H1 (cell line): ENCODE measurements at regions not wholly inside any gene's neighbourhood (a gene's known extent, or its start where the extent isn't known, plus 50 kb on each side); places are given as distances from the start of the nearest gene placed in this dataset.

Experiments used
- CTCF ChIA-PET: fragments of 300-600 bp; sonication (Branson Sonifier 250); formaldehyde crosslinking; loops from one replicate; lab custom pipeline; 2021; ENCODE audit not compliant: partially characterized antibody; lab: Charles Lee
- POLR2A ChIA-PET: fragments of 300-600 bp; sonication (Branson Sonifier 250); formaldehyde crosslinking; loops from one replicate; lab custom pipeline; 2021; ENCODE audit warnings: inconsistent platforms; ENCODE audit not compliant: partially characterized antibody; lab: Charles Lee
- DNase-seq, 2 experiments: peaks; one replicate each; pipeline versions ENCODE4 v3.0.0 to v3.0.0-alpha.2; 2010 to 2022; ENCODE audit warnings: low spot score in 2 of 2, low read depth in 1 of 2, mixed read lengths in 1 of 2
- FAIRE-seq: peaks from 2 replicates; lab custom pipeline; 2011; peaks lifted over from hg19 to GRCh38; lab: Jason Lieb, UNC
- H2AFZ ChIP-seq: 2 replicates; pipeline ENCODE4 v1.8.1; 2012; ENCODE audit warnings: low read length, inconsistent platforms
- H2AK5ac ChIP-seq: 2 replicates; pipeline ENCODE4 v1.6.1; 2013; ENCODE audit warnings: low read depth, low read length
- H2BK120ac ChIP-seq: replicated peaks from 2 replicates; pipeline ENCODE3; 2013; ENCODE audit warnings: low read depth, low read length, inconsistent platforms
- H2BK12ac ChIP-seq: 2 replicates; pipeline ENCODE4 v1.6.1; 2013; ENCODE audit warnings: low read depth, low read length
- H2BK15ac ChIP-seq: 2 replicates; pipeline ENCODE4 v1.6.1; 2013; ENCODE audit warnings: low read length
- H2BK20ac ChIP-seq: 2 replicates; pipeline ENCODE4 v1.6.1; 2013; ENCODE audit warnings: low read length
- H2BK5ac ChIP-seq: 2 replicates; pipeline ENCODE4 v1.6.1; 2013; ENCODE audit warnings: low read depth, low read length
- H3K14ac ChIP-seq: 2 replicates; pipeline ENCODE4 v1.6.1; 2013; ENCODE audit warnings: inconsistent platforms; ENCODE audit not compliant: insufficient read length
- H3K18ac ChIP-seq: 2 replicates; pipeline ENCODE4 v1.6.1; 2013; ENCODE audit warnings: low read length; ENCODE audit errors: extremely low read depth
- H3K23ac ChIP-seq: 2 replicates; pipeline ENCODE4 v1.6.1; 2013; ENCODE audit warnings: inconsistent platforms; ENCODE audit not compliant: insufficient read length
- H3K23me2 ChIP-seq: 2 replicates; pipeline ENCODE4 v1.6.1; 2013; ENCODE audit warnings: low read depth, low read length
- H3K27ac ChIP-seq: 2 replicates; pipeline ENCODE4 v1.6.1; 2011; ENCODE audit warnings: low read depth, low read length, inconsistent platforms
- H3K27me3 ChIP-seq, 4 experiments: replicated peaks in 1 of 4; 1 replicate in 1 of 4; 2 replicates in 3 of 4; pipeline versions ENCODE4 v1.6.1 to v1.8.1; 2011 to 2013; ENCODE audit warnings: low read length in 3 of 4, mild to moderate bottlenecking in 3 of 4, inconsistent platforms in 2 of 4, mixed read lengths in 2 of 4, moderate library complexity in 1 of 4; ENCODE audit not compliant: control insufficient read depth in 3 of 4, insufficient read depth in 3 of 4; ENCODE audit errors: extremely low read depth in 1 of 4
- H3K36me3 ChIP-seq, 4 experiments: 2 replicates each; pipeline versions ENCODE4 v1.6.1 to v1.8.1; 2011 to 2013; ENCODE audit warnings: mild to moderate bottlenecking in 4 of 4, low read length in 3 of 4, moderate library complexity in 2 of 4, control low read depth in 1 of 4, inconsistent platforms in 1 of 4; ENCODE audit not compliant: insufficient read depth in 4 of 4, control insufficient read depth in 2 of 4
- H3K4ac ChIP-seq: replicated peaks from 2 replicates; pipeline ENCODE3; 2013; ENCODE audit warnings: low read length, low read depth, mixed read lengths, inconsistent platforms; ENCODE audit not compliant: insufficient read length
- H3K4me1 ChIP-seq, 4 experiments: replicated peaks in 1 of 4; 1 replicate in 1 of 4; 2 replicates in 3 of 4; pipeline versions ENCODE4 v1.6.1 to v1.8.1; 2011 to 2013; ENCODE audit warnings: low read length in 3 of 4, inconsistent platforms in 2 of 4, mixed read lengths in 1 of 4; ENCODE audit not compliant: insufficient read depth in 4 of 4, control insufficient read depth in 3 of 4
- H3K4me2 ChIP-seq, 2 experiments: 2 replicates each; pipeline versions ENCODE4 v1.6.1 to v1.8.1; 2011 to 2013; ENCODE audit warnings: low read depth in 2 of 2, low read length in 2 of 2, control low read depth in 1 of 2, inconsistent platforms in 1 of 2, mild to moderate bottlenecking in 1 of 2; ENCODE audit not compliant: insufficient read depth in 1 of 2
- H3K4me3 ChIP-seq, 4 experiments: fragments of 200-600, 300-600 bp in 1 of 4; sonication (generic), shearing (Covaris generic), sonication (Bioruptor Twin) in 1 of 4; 2 replicates each; pipeline versions ENCODE4 v1.5.1 to v1.8.1; 2011 to 2016; ENCODE audit warnings: low read length in 4 of 4, low read depth in 3 of 4, control low read depth in 2 of 4, inconsistent platforms in 2 of 4, mild to moderate bottlenecking in 2 of 4, mixed read lengths in 1 of 4, moderate library complexity in 1 of 4; ENCODE audit not compliant: insufficient read depth in 2 of 4; ENCODE audit errors: extremely low read depth in 1 of 4
- H3K56ac ChIP-seq: replicated peaks from 2 replicates; pipeline ENCODE3; 2013; ENCODE audit warnings: low read depth, mild to moderate bottlenecking, mixed read lengths, low read length, inconsistent platforms; ENCODE audit not compliant: insufficient read length
- H3K79me1 ChIP-seq: 2 replicates; pipeline ENCODE4 v1.6.1; 2013; ENCODE audit warnings: low read depth, low read length, control low read depth
- H3K79me2 ChIP-seq, 2 experiments: 2 replicates each; pipeline versions ENCODE4 v1.6.1 to v1.8.1; 2012 to 2013; ENCODE audit warnings: low read length in 2 of 2, mild to moderate bottlenecking in 2 of 2, inconsistent platforms in 1 of 2; ENCODE audit not compliant: insufficient read depth in 2 of 2, control insufficient read depth in 1 of 2
- H3K9ac ChIP-seq, 4 experiments: replicated peaks in 1 of 4; 1 replicate in 1 of 4; 2 replicates in 3 of 4; pipeline versions ENCODE4 v1.6.1 to v1.8.1; 2011 to 2013; ENCODE audit warnings: low read depth in 3 of 4, low read length in 3 of 4, control low read depth in 2 of 4, mild to moderate bottlenecking in 2 of 4, moderate library complexity in 2 of 4, inconsistent platforms in 1 of 4; ENCODE audit errors: extremely low read depth in 1 of 4
- H3K9me3 ChIP-seq, 2 experiments: 2 replicates each; pipeline versions ENCODE4 v1.6.1 to v1.8.1; 2012 to 2013; ENCODE audit warnings: mild to moderate bottlenecking in 2 of 2, moderate library complexity in 2 of 2, control low read depth in 1 of 2, inconsistent platforms in 1 of 2, low read depth in 1 of 2, low read length in 1 of 2, mixed read lengths in 1 of 2; ENCODE audit not compliant: insufficient read depth in 2 of 2
- H4K20me1 ChIP-seq, 2 experiments: replicated peaks in 1 of 2; 2 replicates each; pipeline versions ENCODE3 to v1.8.1; 2011 to 2013; ENCODE audit warnings: inconsistent platforms in 2 of 2, low read length in 2 of 2, mild to moderate bottlenecking in 1 of 2; ENCODE audit not compliant: insufficient read depth in 2 of 2, control insufficient read depth in 1 of 2
- H4K5ac ChIP-seq: 2 replicates; pipeline ENCODE4 v1.6.1; 2013; ENCODE audit warnings: low read length, low read depth, mixed read lengths, inconsistent platforms; ENCODE audit not compliant: insufficient read length
- H4K8ac ChIP-seq: 2 replicates; pipeline ENCODE4 v1.8.0; 2013; ENCODE audit warnings: mild to moderate bottlenecking, moderate library complexity, low read length, inconsistent platforms; ENCODE audit not compliant: insufficient read depth; ENCODE audit errors: extremely low read depth
- H4K91ac ChIP-seq: replicated peaks from 2 replicates; pipeline ENCODE3; 2013; ENCODE audit warnings: low read length, mixed read lengths, inconsistent platforms; ENCODE audit not compliant: insufficient read length
- KDM1A ChIP-seq: fragments of 200-600, 300-600 bp; sonication (generic); IDR thresholded peaks from 2 replicates; pipeline ENCODE4 v1.7.1; 2016; ENCODE audit warnings: mild to moderate bottlenecking, low read length, borderline replicate concordance
- KDM5A ChIP-seq: fragments of 200-600 bp; IDR thresholded peaks from 2 replicates; pipeline ENCODE4 v1.7.1; 2012; ENCODE audit warnings: mild to moderate bottlenecking, low read length, inconsistent platforms, mixed read lengths
- SIX5 ChIP-seq: IDR thresholded peaks from 2 replicates; pipeline ENCODE4 v1.6.1; 2011; ENCODE audit warnings: mild to moderate bottlenecking, low read depth, low read length
- WGBS, 2 experiments: shearing (Covaris generic) in 1 of 2; methylation state at CpG; one replicate each; pipeline versions ENCODE4 v1.1.6 to v1.1.7; 2013 to 2015; ENCODE audit warnings: low lambda C conversion rate in 2 of 2, mixed read lengths in 2 of 2, inconsistent platforms in 1 of 2, low coverage in 1 of 2, missing lambda C conversion rate in 1 of 2; ENCODE audit not compliant: insufficient replicate concordance in 2 of 2, insufficient coverage in 1 of 2, insufficient read length in 1 of 2; ENCODE audit errors: extremely low coverage in 1 of 2, missing lambda C conversion rate in 1 of 2; 5-methylcytosine and 5-hydroxymethylcytosine counted together

- FAIRE-seq = no peak
- Histone ChIP-seq H4K91ac (no peak overlapping the region), H4K5ac (no peak overlapping the region), H3K14ac (no peak overlapping the region), H3K79me2 (no peaks in the 10 kb centered on the region), H3K27me3 (no peaks in the 10 kb centered on the region), H3K23me2 (no peaks in the 10 kb centered on the region), H3K4ac (no peak overlapping the region), H2BK5ac (no peak overlapping the region), H3K4me3 (no peak overlapping the region), H3K79me1 (no peaks in the 10 kb centered on the region), H3K9ac (no peak overlapping the region), H2BK20ac (no peak overlapping the region), H2BK15ac (no peak overlapping the region), H3K9me3 (no peaks in the 10 kb centered on the region), H3K36me3 (no peaks in the 10 kb centered on the region), H2BK120ac (no peak overlapping the region), H2AK5ac (no peak overlapping the region), H3K4me2 (no peak overlapping the region), H3K4me1 (peaks cover 0 to 4% (median under 1%) of the 10 kb centered on the region in 4 experiments; a peak in 2 of 7 replicates), H3K18ac (no peak overlapping the region), H2BK12ac (no peak overlapping the region), H2AFZ (no peak overlapping the region), H3K56ac (no peak overlapping the region), H3K23ac (no peak overlapping the region), H4K8ac (no peak overlapping the region), H4K20me1 (no peaks in the 10 kb centered on the region), H3K27ac (no peak overlapping the region)
- no peak for DNase-seq
- CTCF ChIA-PET = no interaction called here
- POLR2A ChIA-PET = no interaction called here
- WGBS, 2 experiments = 61% methylated on average over 2 of the region's 2 CpGs; no CpG with 5 or more reads in 1 of the 2 experiments
- TF ChIP-seq KDM5A = no peak
- no peak for TF ChIP-seq KDM1A
- no peak for TF ChIP-seq SIX5
Observed at GRCh38 chr3:145177828-145178227, 983.2 kb downstream of the PLOD2 start.
